ENCODE measurements at regions not wholly inside any gene's neighbourhood (a gene's known extent, or its start where the extent isn't known, plus 50 kb on each side); places are given as distances from the start of the nearest gene placed in this dataset.

- DNase-seq (ENCODE audit: low read depth, low spot score) (no peak), ATAC-seq (no peak)
- no peaks in the 10 kb centered on the region for H3K36me3 ChIP-seq (ENCODE audit: control insufficient read depth, insufficient read depth, low read length)
- no peaks in the 10 kb centered on the region for H3K4me1 ChIP-seq (ENCODE audit: control insufficient read depth, insufficient read depth, low read length)
- no peaks in the 10 kb centered on the region for H3K9me3 ChIP-seq (ENCODE audit: control insufficient read depth, insufficient read depth, low read depth, low read length)
- POLR2A ChIA-PET, result no interaction called here
- no peaks in the 10 kb centered on the region for H3K27me3 ChIP-seq (ENCODE audit: control insufficient read depth, insufficient read depth, low read length)
- H3K4me3 ChIP-seq (ENCODE audit: low read depth in 2 of 2, low read length in 2 of 2), result no peak overlapping the region
- intact Hi-C loops (cut with micrococcal nuclease; ENCODE audit: unreplicated experiment), result no loop called here
- BruUV-seq (replicated peaks), result no TSS peak
- CTCF ChIA-PET, result no interaction called here
- no peak for TF ChIP-seq TCF7L2 (IDR thresholded peaks at IDR 0.05; ENCODE audit: low read depth, low read length)
- no peak for TF ChIP-seq CTCF (IDR thresholded peaks at IDR 0.05)
- in situ Hi-C loops (cut with HindIII; ENCODE audit: low pct_unique_long_range_greater_than_20kb, low sequenced_read_pairs), result no loop called here
- H3K27ac ChIP-seq (ENCODE audit: low read length), result no peak overlapping the region
Observed at GRCh38 chr13:68078874-68079273, 848.7 kb upstream of the PCDH9 start.

GRCh38 chr13:68078469-68078868 is 848.3 kb upstream of the PCDH9 start:
- Histone ChIP-seq H3K4me3 (ENCODE audit: low read depth in 2 of 2, low read length in 2 of 2) (no peak overlapping the region), H3K27me3 (ENCODE audit: control insufficient read depth, insufficient read depth, low read length) (no peaks in the 10 kb centered on the region), H3K9me3 (ENCODE audit: control insufficient read depth, insufficient read depth, low read depth, low read length) (no peaks in the 10 kb centered on the region), H3K4me1 (ENCODE audit: control insufficient read depth, insufficient read depth, low read length) (no peaks in the 10 kb centered on the region), H3K36me3 (ENCODE audit: control insufficient read depth, insufficient read depth, low read length) (no peaks in the 10 kb centered on the region), H3K27ac (ENCODE audit: low read length) (no peak overlapping the region)
- DNase-seq (ENCODE audit: low read depth, low spot score), result no peak
- no peak for ATAC-seq
- TF ChIP-seq SIN3A (IDR thresholded peaks at IDR 0.05; ENCODE audit: borderline replicate concordance, insufficient read depth, low read depth, low read length), result no peak
- TF ChIP-seq TCF7L2 (IDR thresholded peaks at IDR 0.05; ENCODE audit: low read depth, low read length), result no peak
- no peak for TF ChIP-seq POLR2AphosphoS5 (IDR thresholded peaks at IDR 0.05; ENCODE audit: low read depth, low read length)
- TF ChIP-seq REST (IDR thresholded peaks at IDR 0.05; ENCODE audit: insufficient read depth in 1 of 2, low read depth in 2 of 2, low read length in 1 of 2), result no peak
- TF ChIP-seq CTCF (IDR thresholded peaks at IDR 0.05), result no peak
- in situ Hi-C loops (cut with HindIII; ENCODE audit: low pct_unique_long_range_greater_than_20kb, low sequenced_read_pairs) (no loop called here), intact Hi-C loops (cut with micrococcal nuclease; ENCODE audit: unreplicated experiment) (no loop called here)
- ChIA-PET CTCF (no interaction called here), POLR2A (no interaction called here)
- BruUV-seq (replicated peaks), result no TSS peak

GRCh38 chr13:68076046-68076445 is 845.9 kb upstream of the PCDH9 start:
- H3K4me3 ChIP-seq (ENCODE audit: low read depth in 2 of 2, low read length in 2 of 2), result no peak overlapping the region
- H3K4me1 ChIP-seq (ENCODE audit: control insufficient read depth, insufficient read depth, low read length), result no peaks in the 10 kb centered on the region
- H3K27ac ChIP-seq (ENCODE audit: low read length), result no peak overlapping the region
- no peak for TF ChIP-seq POLR2AphosphoS5 (IDR thresholded peaks at IDR 0.05; ENCODE audit: low read depth, low read length)
- no peak for TF ChIP-seq SIN3A (IDR thresholded peaks at IDR 0.05; ENCODE audit: borderline replicate concordance, insufficient read depth, low read depth, low read length)
- TF ChIP-seq REST (IDR thresholded peaks at IDR 0.05; ENCODE audit: insufficient read depth in 1 of 2, low read depth in 2 of 2, low read length in 1 of 2), result no peak
- TF ChIP-seq TCF7L2 (IDR thresholded peaks at IDR 0.05; ENCODE audit: low read depth, low read length), result no peak
- TF ChIP-seq CTCF (IDR thresholded peaks at IDR 0.05), result no peak
- DNase-seq (ENCODE audit: low read depth, low spot score) (no peak), ATAC-seq (no peak)
- intact Hi-C loops (cut with micrococcal nuclease; ENCODE audit: unreplicated experiment), result no loop called here
- no TSS peak for BruUV-seq (replicated peaks)
- H3K9me3 ChIP-seq (ENCODE audit: control insufficient read depth, insufficient read depth, low read depth, low read length), result no peaks in the 10 kb centered on the region
- H3K27me3 ChIP-seq (ENCODE audit: control insufficient read depth, insufficient read depth, low read length), result no peaks in the 10 kb centered on the region
- ChIA-PET POLR2A (no interaction called here), CTCF (interaction anchor here (0.5 kb wide), 1 partner anchor 206 kb away, joined by 4 read pairs; no protein-coding TSS in a partner anchor)
- in situ Hi-C loops (cut with HindIII; ENCODE audit: low pct_unique_long_range_greater_than_20kb, low sequenced_read_pairs), result no loop called here
- H3K36me3 ChIP-seq (ENCODE audit: control insufficient read depth, insufficient read depth, low read length), result no peaks in the 10 kb centered on the region
